Lower leg skin (tissue), 3 donors: ENCODE measurements at regions not wholly inside any gene's neighbourhood (a gene's known extent, or its start where the extent isn't known, plus 50 kb on each side); places are given as distances from the start of the nearest gene placed in this dataset.

Experiments used
- POLR2A ChIP-seq, 2 donors: fragments of 450-650 bp; IDR thresholded peaks; one replicate each; pipeline ENCODE4 v1.6.1; 2016 to 2017; ENCODE audit warnings: antibody characterized with exemption in 2 of 2, mild to moderate bottlenecking in 1 of 2, moderate library complexity in 1 of 2
- TF ChIP-seq, protein P1 (sequence below), 3 donors: fragments of 450-650 bp; IDR thresholded peaks; one replicate each; pipeline ENCODE4 v1.5.1; 2016; ENCODE audit warnings: antibody characterized with exemption in 3 of 3, mild to moderate bottlenecking in 3 of 3, moderate library complexity in 2 of 3

DNA sequence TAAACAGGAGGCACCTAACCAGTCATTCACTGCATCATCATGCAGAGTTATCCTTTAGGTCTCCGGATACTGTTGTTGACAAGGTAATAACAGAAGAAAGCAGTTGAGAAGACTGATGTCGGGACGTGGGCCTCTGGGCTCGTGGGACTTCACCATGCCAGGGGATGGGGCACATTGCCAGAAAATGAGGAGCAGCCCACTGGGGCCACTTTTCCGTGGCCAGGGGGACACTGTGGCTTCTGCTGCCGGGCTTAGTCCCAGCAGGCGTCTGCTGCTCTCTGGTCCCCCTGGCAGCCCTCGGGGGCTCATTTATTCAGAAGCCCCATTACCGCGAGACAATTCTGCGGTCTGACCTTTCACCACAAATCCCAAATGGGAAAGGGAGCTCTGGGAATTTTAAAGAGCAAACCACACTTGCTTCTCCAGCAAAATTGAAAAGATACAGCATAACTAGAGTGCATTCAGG is 201.2 kb downstream of the DAD1 start:
- no peak for TF ChIP-seq POLR2A (IDR thresholded peaks at IDR 0.05)
- TF ChIP-seq, protein P1, sequence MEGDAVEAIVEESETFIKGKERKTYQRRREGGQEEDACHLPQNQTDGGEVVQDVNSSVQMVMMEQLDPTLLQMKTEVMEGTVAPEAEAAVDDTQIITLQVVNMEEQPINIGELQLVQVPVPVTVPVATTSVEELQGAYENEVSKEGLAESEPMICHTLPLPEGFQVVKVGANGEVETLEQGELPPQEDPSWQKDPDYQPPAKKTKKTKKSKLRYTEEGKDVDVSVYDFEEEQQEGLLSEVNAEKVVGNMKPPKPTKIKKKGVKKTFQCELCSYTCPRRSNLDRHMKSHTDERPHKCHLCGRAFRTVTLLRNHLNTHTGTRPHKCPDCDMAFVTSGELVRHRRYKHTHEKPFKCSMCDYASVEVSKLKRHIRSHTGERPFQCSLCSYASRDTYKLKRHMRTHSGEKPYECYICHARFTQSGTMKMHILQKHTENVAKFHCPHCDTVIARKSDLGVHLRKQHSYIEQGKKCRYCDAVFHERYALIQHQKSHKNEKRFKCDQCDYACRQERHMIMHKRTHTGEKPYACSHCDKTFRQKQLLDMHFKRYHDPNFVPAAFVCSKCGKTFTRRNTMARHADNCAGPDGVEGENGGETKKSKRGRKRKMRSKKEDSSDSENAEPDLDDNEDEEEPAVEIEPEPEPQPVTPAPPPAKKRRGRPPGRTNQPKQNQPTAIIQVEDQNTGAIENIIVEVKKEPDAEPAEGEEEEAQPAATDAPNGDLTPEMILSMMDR (IDR thresholded peaks at IDR 0.05) = no peak
